WTC11 (cell line): ENCODE measurements at regions not wholly inside any gene's neighbourhood (a gene's known extent, or its start where the extent isn't known, plus 50 kb on each side); places are given as distances from the start of the nearest gene placed in this dataset.

Source experiments
- CBFB ChIP-seq: sonication (generic); formaldehyde crosslinking; IDR thresholded peaks from 2 replicates; pipeline ENCODE4 v1.8.1; 2022; ENCODE audit warnings: mild to moderate bottlenecking, low read depth, missing genetic modification reagents
- CREB1 ChIP-seq: sonication (generic); formaldehyde crosslinking; IDR thresholded peaks from 2 replicates; pipeline ENCODE4 v1.8.0; 2023; ENCODE audit warnings: mild to moderate bottlenecking, missing genetic modification reagents
- MAX ChIP-seq: sonication (generic); formaldehyde crosslinking; IDR thresholded peaks from 2 replicates; pipeline ENCODE4 v1.8.0; 2022; ENCODE audit warnings: mild to moderate bottlenecking, missing genetic modification reagents
- PRDM15 ChIP-seq: sonication (generic); formaldehyde crosslinking; IDR thresholded peaks from 2 replicates; pipeline ENCODE4 v1.8.0; 2022; ENCODE audit warnings: missing genetic modification reagents
- USF2 ChIP-seq: sonication (generic); formaldehyde crosslinking; IDR thresholded peaks from 2 replicates; pipeline ENCODE4 v1.8.1; 2023; ENCODE audit warnings: mild to moderate bottlenecking, missing genetic modification reagents, moderate library complexity
- ZNF232 ChIP-seq: sonication (generic); formaldehyde crosslinking; IDR thresholded peaks from 2 replicates; pipeline ENCODE4 v1.8.0; 2022; ENCODE audit warnings: mild to moderate bottlenecking, missing genetic modification reagents
- ZNF263 ChIP-seq: sonication (generic); formaldehyde crosslinking; IDR thresholded peaks from 2 replicates; pipeline ENCODE4 v1.8.1; 2022; ENCODE audit warnings: low read depth, mild to moderate bottlenecking, moderate library complexity, missing genetic modification reagents
- TF ChIP-seq, protein P1 (sequence below): fragments of 200-600 bp; IDR thresholded peaks from 2 replicates; pipeline ENCODE4 v1.8.0; 2022; ENCODE audit warnings: antibody characterized with exemption
- TF ChIP-seq, protein P2 (sequence below): sonication (generic); formaldehyde crosslinking; IDR thresholded peaks from 2 replicates; pipeline ENCODE4 v1.8.1; 2022; ENCODE audit warnings: low read depth, missing genetic modification reagents, borderline replicate concordance
- TF ChIP-seq, protein P3 (sequence below): sonication (generic); formaldehyde crosslinking; IDR thresholded peaks from 2 replicates; pipeline ENCODE4 v1.8.1; 2022; ENCODE audit warnings: low read depth, mild to moderate bottlenecking, moderate library complexity, missing genetic modification reagents, borderline replicate concordance
- TF ChIP-seq, protein P4 (sequence below): sonication (generic); formaldehyde crosslinking; IDR thresholded peaks from 2 replicates; pipeline ENCODE4 v1.8.1; 2023; ENCODE audit warnings: mild to moderate bottlenecking, moderate library complexity, missing genetic modification reagents

DNA sequence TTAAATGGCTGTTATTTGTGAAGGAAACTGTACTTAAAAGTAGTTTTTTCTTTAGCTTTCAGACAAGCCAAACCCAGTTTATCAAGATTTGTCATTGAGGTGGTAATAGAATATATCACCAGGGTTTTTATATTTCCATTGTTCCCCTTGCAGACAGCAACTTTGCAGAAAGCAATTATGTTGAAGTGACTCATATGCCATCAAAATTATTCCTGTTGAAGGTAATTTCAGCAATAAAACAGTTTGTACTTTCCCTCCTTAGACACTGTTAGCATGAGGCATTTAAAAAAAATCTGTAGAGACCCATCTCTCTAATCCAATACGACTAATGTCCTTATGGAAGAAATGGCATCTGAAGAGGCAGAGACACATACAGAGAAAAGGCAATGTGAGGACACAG lies 219.0 kb downstream of the NFKBIZ start:
- TF ChIP-seq MAX (CRISPR knock-in tag): no peak
- TF ChIP-seq, protein P1, sequence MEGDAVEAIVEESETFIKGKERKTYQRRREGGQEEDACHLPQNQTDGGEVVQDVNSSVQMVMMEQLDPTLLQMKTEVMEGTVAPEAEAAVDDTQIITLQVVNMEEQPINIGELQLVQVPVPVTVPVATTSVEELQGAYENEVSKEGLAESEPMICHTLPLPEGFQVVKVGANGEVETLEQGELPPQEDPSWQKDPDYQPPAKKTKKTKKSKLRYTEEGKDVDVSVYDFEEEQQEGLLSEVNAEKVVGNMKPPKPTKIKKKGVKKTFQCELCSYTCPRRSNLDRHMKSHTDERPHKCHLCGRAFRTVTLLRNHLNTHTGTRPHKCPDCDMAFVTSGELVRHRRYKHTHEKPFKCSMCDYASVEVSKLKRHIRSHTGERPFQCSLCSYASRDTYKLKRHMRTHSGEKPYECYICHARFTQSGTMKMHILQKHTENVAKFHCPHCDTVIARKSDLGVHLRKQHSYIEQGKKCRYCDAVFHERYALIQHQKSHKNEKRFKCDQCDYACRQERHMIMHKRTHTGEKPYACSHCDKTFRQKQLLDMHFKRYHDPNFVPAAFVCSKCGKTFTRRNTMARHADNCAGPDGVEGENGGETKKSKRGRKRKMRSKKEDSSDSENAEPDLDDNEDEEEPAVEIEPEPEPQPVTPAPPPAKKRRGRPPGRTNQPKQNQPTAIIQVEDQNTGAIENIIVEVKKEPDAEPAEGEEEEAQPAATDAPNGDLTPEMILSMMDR: no peak
- TF ChIP-seq, protein P2, sequence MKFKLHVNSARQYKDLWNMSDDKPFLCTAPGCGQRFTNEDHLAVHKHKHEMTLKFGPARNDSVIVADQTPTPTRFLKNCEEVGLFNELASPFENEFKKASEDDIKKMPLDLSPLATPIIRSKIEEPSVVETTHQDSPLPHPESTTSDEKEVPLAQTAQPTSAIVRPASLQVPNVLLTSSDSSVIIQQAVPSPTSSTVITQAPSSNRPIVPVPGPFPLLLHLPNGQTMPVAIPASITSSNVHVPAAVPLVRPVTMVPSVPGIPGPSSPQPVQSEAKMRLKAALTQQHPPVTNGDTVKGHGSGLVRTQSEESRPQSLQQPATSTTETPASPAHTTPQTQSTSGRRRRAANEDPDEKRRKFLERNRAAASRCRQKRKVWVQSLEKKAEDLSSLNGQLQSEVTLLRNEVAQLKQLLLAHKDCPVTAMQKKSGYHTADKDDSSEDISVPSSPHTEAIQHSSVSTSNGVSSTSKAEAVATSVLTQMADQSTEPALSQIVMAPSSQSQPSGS: no peak
- TF ChIP-seq PRDM15 (CRISPR knock-in tag): no peak
- TF ChIP-seq, protein P3, sequence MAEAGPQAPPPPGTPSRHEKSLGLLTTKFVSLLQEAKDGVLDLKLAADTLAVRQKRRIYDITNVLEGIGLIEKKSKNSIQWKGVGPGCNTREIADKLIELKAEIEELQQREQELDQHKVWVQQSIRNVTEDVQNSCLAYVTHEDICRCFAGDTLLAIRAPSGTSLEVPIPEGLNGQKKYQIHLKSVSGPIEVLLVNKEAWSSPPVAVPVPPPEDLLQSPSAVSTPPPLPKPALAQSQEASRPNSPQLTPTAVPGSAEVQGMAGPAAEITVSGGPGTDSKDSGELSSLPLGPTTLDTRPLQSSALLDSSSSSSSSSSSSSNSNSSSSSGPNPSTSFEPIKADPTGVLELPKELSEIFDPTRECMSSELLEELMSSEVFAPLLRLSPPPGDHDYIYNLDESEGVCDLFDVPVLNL (CRISPR knock-in tag): no peak
- TF ChIP-seq ZNF232 (CRISPR knock-in tag): no peak
- no peak for TF ChIP-seq ZNF263 (CRISPR knock-in tag)
- TF ChIP-seq, protein P4, sequence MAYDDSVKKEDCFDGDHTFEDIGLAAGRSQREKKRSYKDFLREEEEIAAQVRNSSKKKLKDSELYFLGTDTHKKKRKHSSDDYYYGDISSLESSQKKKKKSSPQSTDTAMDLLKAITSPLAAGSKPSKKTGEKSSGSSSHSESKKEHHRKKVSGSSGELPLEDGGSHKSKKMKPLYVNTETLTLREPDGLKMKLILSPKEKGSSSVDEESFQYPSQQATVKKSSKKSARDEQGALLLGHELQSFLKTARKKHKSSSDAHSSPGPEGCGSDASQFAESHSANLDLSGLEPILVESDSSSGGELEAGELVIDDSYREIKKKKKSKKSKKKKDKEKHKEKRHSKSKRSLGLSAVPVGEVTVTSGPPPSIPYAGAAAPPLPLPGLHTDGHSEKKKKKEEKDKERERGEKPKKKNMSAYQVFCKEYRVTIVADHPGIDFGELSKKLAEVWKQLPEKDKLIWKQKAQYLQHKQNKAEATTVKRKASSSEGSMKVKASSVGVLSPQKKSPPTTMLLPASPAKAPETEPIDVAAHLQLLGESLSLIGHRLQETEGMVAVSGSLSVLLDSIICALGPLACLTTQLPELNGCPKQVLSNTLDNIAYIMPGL (CRISPR knock-in tag): no peak
- TF ChIP-seq CBFB (CRISPR knock-in tag): no peak
- no peak for TF ChIP-seq USF2
- TF ChIP-seq CREB1 (CRISPR knock-in tag): no peak
